Body of pancreas (tissue), 4 donors: ENCODE measurements at regions not wholly inside any gene's neighbourhood (a gene's known extent, or its start where the extent isn't known, plus 50 kb on each side); places are given as distances from the start of the nearest gene placed in this dataset.

ENCODE experiments used
- POLR2A ChIP-seq, 3 donors: fragments of 450-650 bp; IDR thresholded peaks; one replicate each; pipeline ENCODE4 v1.6.1; 2016; ENCODE audit warnings: antibody characterized with exemption in 3 of 3, mild to moderate bottlenecking in 2 of 3
- TF ChIP-seq, protein P1 (sequence below), 7 experiments: fragments of 450-650 bp in 4 of 7; fragments of 200-600 bp in 3 of 7; sonication (generic) in 3 of 7; IDR thresholded peaks; one replicate each; pipeline ENCODE4 v1.5.1; 2016 to 2019; ENCODE audit warnings: antibody characterized with exemption in 7 of 7

GRCh38 chr18:57895182-57895581 lies 92.1 kb upstream of the ATP8B1 start:
- TF ChIP-seq POLR2A (IDR thresholded peaks at IDR 0.05), result no peak
- TF ChIP-seq, protein P1, sequence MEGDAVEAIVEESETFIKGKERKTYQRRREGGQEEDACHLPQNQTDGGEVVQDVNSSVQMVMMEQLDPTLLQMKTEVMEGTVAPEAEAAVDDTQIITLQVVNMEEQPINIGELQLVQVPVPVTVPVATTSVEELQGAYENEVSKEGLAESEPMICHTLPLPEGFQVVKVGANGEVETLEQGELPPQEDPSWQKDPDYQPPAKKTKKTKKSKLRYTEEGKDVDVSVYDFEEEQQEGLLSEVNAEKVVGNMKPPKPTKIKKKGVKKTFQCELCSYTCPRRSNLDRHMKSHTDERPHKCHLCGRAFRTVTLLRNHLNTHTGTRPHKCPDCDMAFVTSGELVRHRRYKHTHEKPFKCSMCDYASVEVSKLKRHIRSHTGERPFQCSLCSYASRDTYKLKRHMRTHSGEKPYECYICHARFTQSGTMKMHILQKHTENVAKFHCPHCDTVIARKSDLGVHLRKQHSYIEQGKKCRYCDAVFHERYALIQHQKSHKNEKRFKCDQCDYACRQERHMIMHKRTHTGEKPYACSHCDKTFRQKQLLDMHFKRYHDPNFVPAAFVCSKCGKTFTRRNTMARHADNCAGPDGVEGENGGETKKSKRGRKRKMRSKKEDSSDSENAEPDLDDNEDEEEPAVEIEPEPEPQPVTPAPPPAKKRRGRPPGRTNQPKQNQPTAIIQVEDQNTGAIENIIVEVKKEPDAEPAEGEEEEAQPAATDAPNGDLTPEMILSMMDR (IDR thresholded peaks at IDR 0.05), result no peak
